ENCODE measurements at regions not wholly inside any gene's neighbourhood (a gene's known extent, or its start where the extent isn't known, plus 50 kb on each side); places are given as distances from the start of the nearest gene placed in this dataset.

- no peaks in the 10 kb centered on the region for H4K20me1 ChIP-seq (replicated peaks; ENCODE audit: control insufficient read depth, extremely low read depth, insufficient read depth, low read length)
- BruUV-seq (replicated peaks), result no TSS peak
- H3K27me3 ChIP-seq (ENCODE audit: control insufficient read depth in 2 of 2, insufficient read depth in 2 of 2, low read length in 2 of 2), result peaks cover 0 to 3% of the 10 kb centered on the region in 2 experiments
- H3K36me3 ChIP-seq (ENCODE audit: control insufficient read depth in 2 of 2, extremely low read depth in 1 of 2, insufficient read depth in 2 of 2, low read length in 2 of 2), result no peaks in the 10 kb centered on the region
- POLR2A ChIA-PET, result no interaction called here
- no peaks in the 10 kb centered on the region for H3K9me1 ChIP-seq (replicated peaks; ENCODE audit: control insufficient read depth, extremely low read depth, insufficient read depth, low read length)
- CTCF ChIA-PET, result interaction anchor here (2.2 kb wide), 1 partner anchor 98 kb away, joined by 5 read pairs; no protein-coding TSS in a partner anchor
- H3K79me2 ChIP-seq (ENCODE audit: control insufficient read depth, insufficient read depth, low read length), result no peaks in the 10 kb centered on the region
- no peak overlapping the region for H3K4me2 ChIP-seq (ENCODE audit: insufficient read depth, low read length)
- TF ChIP-seq GATA2 (IDR thresholded peaks at IDR 0.05; ENCODE audit: insufficient read depth, insufficient read length, low read depth, low read length) (no peak), MAX (IDR thresholded peaks at IDR 0.05; ENCODE audit: insufficient read depth, insufficient read length) (no peak), JUN (IDR thresholded peaks at IDR 0.05; ENCODE audit: borderline replicate concordance, insufficient read depth, insufficient read length, low read depth) (no peak), CTCF (IDR thresholded peaks at IDR 0.05; ENCODE audit: extremely low read depth in 1 of 2, insufficient read depth in 1 of 2, low read depth in 1 of 2, low read length in 2 of 2) (no peak), POLR2AphosphoS5 (IDR thresholded peaks at IDR 0.05; ENCODE audit: insufficient read depth, low read depth, low read length) (no peak), EZH2 (IDR thresholded peaks at IDR 0.05; ENCODE audit: borderline replicate concordance, low read depth, low read length, severe bottlenecking) (no peak), FOS (IDR thresholded peaks at IDR 0.05; ENCODE audit: borderline replicate concordance, insufficient read depth, low read length) (no peak), POLR2A (IDR thresholded peaks at IDR 0.05; ENCODE audit: low read depth, low read length) (no peak), MYC (IDR thresholded peaks at IDR 0.05; ENCODE audit: low read depth, low read length) (no peak)
- dilution Hi-C loops (cut with MboI; ENCODE audit: extremely low pct_ligation_motif_present, low sequenced_read_pairs) (no loop called here), intact Hi-C loops (cut with micrococcal nuclease) (no loop called here)
- H2AFZ ChIP-seq (ENCODE audit: low read depth, low read length), result no peak overlapping the region
- no peak overlapping the region for H3K4me3 ChIP-seq (replicated peaks in 1 of 3; ENCODE audit: insufficient read depth in 1 of 3, low read depth in 1 of 3, low read length in 3 of 3)
- H3K9ac ChIP-seq (replicated peaks; ENCODE audit: extremely low read depth, insufficient read depth, low read length), result no peak overlapping the region
- DNase-seq (ENCODE audit: low read depth, low spot score) (no peak), FAIRE-seq (no peak)
- H3K27ac ChIP-seq (ENCODE audit: insufficient read depth, low read depth, low read length), result no peak overlapping the region
- H3K9me3 ChIP-seq (replicated peaks; ENCODE audit: control insufficient read depth, insufficient read depth, low read length), result no peaks in the 10 kb centered on the region
- H3K4me1 ChIP-seq (ENCODE audit: control insufficient read depth, extremely low read depth, insufficient read depth, low read length), result no peaks in the 10 kb centered on the region
These were observed 165.0 kb upstream of the TRPC6 start for GRCh38 chr11:101748572-101749344.

All from endothelial cell of umbilical vein (primary cell).